Midbrain (tissue), 1 donor: ENCODE measurements at regions not wholly inside any gene's neighbourhood (a gene's known extent, or its start where the extent isn't known, plus 50 kb on each side); places are given as distances from the start of the nearest gene placed in this dataset.

ENCODE experiments used
- DNase-seq: peaks from one replicate; lab custom pipeline; 2025; lab: John Stamatoyannopoulos, UW

GRCh38 chr12:23464241-23464812, 485.1 kb downstream of the SOX5 start:
- DNase-seq = no peak

GRCh38 chr12:23472329-23472971, 477.0 kb downstream of the SOX5 start:
- DNase-seq = no peak

GRCh38 chr12:23473071-23473470, 476.4 kb downstream of the SOX5 start:
- no peak for DNase-seq

- DNase-seq = no peak
Measured at GRCh38 chr12:23474438-23474976, 475.0 kb downstream of the SOX5 start.
